A549 (cell line): ENCODE measurements at regions not wholly inside any gene's neighbourhood (a gene's known extent, or its start where the extent isn't known, plus 50 kb on each side); places are given as distances from the start of the nearest gene placed in this dataset.

Experiments
- BHLHE40 ChIP-seq: IDR thresholded peaks from 2 replicates; pipeline ENCODE4 v1.6.1; 2012; ENCODE audit warnings: low read depth, low read length, inconsistent platforms
- CBX8 ChIP-seq: fragments of 200-600 bp; sonication (generic); IDR thresholded peaks from 2 replicates; pipeline ENCODE4 v1.6.1; 2016
- CTCF ChIP-seq: fragments of >200 bp; sonication (Bioruptor Twin); formaldehyde crosslinking; IDR thresholded peaks from 3 replicates; pipeline ENCODE4 v1.5.1; 2016
- ELK1 ChIP-seq: fragments of 150-350 bp; IDR thresholded peaks from 2 replicates; pipeline ENCODE4 v1.6.1; 2014; ENCODE audit warnings: low read depth, mild to moderate bottlenecking, low read length
- MYC ChIP-seq: IDR thresholded peaks from 2 replicates; pipeline ENCODE4 v1.6.1; 2012; ENCODE audit warnings: mild to moderate bottlenecking, inconsistent platforms, low read length, improper control_type of control experiment, borderline replicate concordance
- PBX3 ChIP-seq: IDR thresholded peaks from 2 replicates; pipeline ENCODE4 v1.6.1; 2012
- PHF8 ChIP-seq: fragments of 200-600 bp; sonication (generic); IDR thresholded peaks from 2 replicates; pipeline ENCODE4 v1.6.1; 2016; ENCODE audit warnings: low read depth, mild to moderate bottlenecking, antibody characterized with exemption, moderate library complexity, borderline replicate concordance
- POLR2A ChIP-seq: IDR thresholded peaks from 2 replicates; pipeline ENCODE4 v1.6.1; 2012; ENCODE audit warnings: mild to moderate bottlenecking, low read length
- RFX5 ChIP-seq: fragments of 450-650 bp; IDR thresholded peaks from 2 replicates; pipeline ENCODE4 v1.7.1; 2014; ENCODE audit warnings: antibody characterized with exemption, mild to moderate bottlenecking, moderate library complexity
- TP53 ChIP-seq: fragments of 250-450 bp; sonication (Bioruptor Pico); IDR thresholded peaks from 2 replicates; pipeline ENCODE4 v1.5.0; 2021; ENCODE audit warnings: mild to moderate bottlenecking, moderate library complexity

GRCh38 chr6:133190912-133191311 lies 50.2 kb upstream of the EYA4 start:
- TF ChIP-seq CTCF: no peak
- no peak for TF ChIP-seq CBX8
- TF ChIP-seq POLR2A: no peak
- no peak for TF ChIP-seq BHLHE40
- no peak for TF ChIP-seq PHF8
- no peak for TF ChIP-seq MYC
- no peak for TF ChIP-seq ELK1
- TF ChIP-seq TP53 (CRISPR knock-in tag): no peak
- TF ChIP-seq RFX5: no peak
- TF ChIP-seq PBX3: no peak
